A673 (cell line): ENCODE measurements at regions not wholly inside any gene's neighbourhood (a gene's known extent, or its start where the extent isn't known, plus 50 kb on each side); places are given as distances from the start of the nearest gene placed in this dataset.

Source experiments
- BruUV-seq: library from RNA; stranded (reverse); fragments of 400-500 nt; replicated peaks from 2 replicates; lab custom pipeline; 2021; lab: Mats Ljungman, UMichigan
- CTCF ChIA-PET: fragments of 300-600 bp; sonication (Branson Sonifier 250); formaldehyde crosslinking; loops from one replicate; lab custom pipeline; 2022; ENCODE audit warnings: antibody characterized with exemption; lab: Charles Lee
- POLR2A ChIA-PET: fragments of 300-600 bp; sonication (Branson Sonifier 250); formaldehyde crosslinking; loops from one replicate; lab custom pipeline; 2022; ENCODE audit warnings: antibody characterized with exemption; ENCODE audit not compliant: low non-redundant PET; lab: Charles Lee
- DNase-seq: peaks from one replicate; pipeline ENCODE4 v3.0.0-alpha.2; 2015; ENCODE audit warnings: low spot score
- H3K27ac ChIP-seq: fragments of 200-600 bp; sonication (generic); 2 replicates; pipeline ENCODE4 v1.5.1; 2016; ENCODE audit warnings: mixed run types, low read depth, mild to moderate bottlenecking, mixed read lengths, antibody characterized with exemption, low read length; ENCODE audit not compliant: poor library complexity, severe bottlenecking
- H3K27me3 ChIP-seq: fragments of 200-600 bp; sonication (generic); replicated peaks from 2 replicates; pipeline ENCODE4 v1.6.1; 2017; ENCODE audit warnings: mixed run types, low read depth, mild to moderate bottlenecking, mixed read lengths, antibody characterized with exemption, low read length; ENCODE audit not compliant: insufficient read depth, poor library complexity
- H3K36me3 ChIP-seq: fragments of 200-600 bp; sonication (generic); 2 replicates; pipeline ENCODE4 v1.6.1; 2016; ENCODE audit warnings: mixed run types, mild to moderate bottlenecking, mixed read lengths, antibody characterized with exemption, low read length; ENCODE audit not compliant: insufficient read depth, poor library complexity, severe bottlenecking
- H3K4me1 ChIP-seq: fragments of 200-600 bp; sonication (generic); 2 replicates; pipeline ENCODE4 v1.6.1; 2017; ENCODE audit warnings: mixed run types, mild to moderate bottlenecking, mixed read lengths, antibody characterized with exemption, low read length; ENCODE audit not compliant: insufficient read depth, poor library complexity, severe bottlenecking
- H3K4me3 ChIP-seq: fragments of 200-600 bp; sonication (generic); 2 replicates; pipeline ENCODE4 v1.5.1; 2016; ENCODE audit warnings: low read depth, mixed run types, mild to moderate bottlenecking, mixed read lengths, low read length; ENCODE audit not compliant: poor library complexity, severe bottlenecking
- H3K9me3 ChIP-seq: fragments of 200-600 bp; sonication (generic); 2 replicates; pipeline ENCODE4 v1.6.1; 2016; ENCODE audit warnings: mixed run types, low read depth, mild to moderate bottlenecking, mixed read lengths, antibody characterized with exemption, low read length; ENCODE audit not compliant: poor library complexity, severe bottlenecking
- CTCF ChIP-seq: fragments of 300-800, 200-600 bp; sonication (generic); conservative IDR thresholded peaks from 2 replicates; pipeline ENCODE4 v1.5.1; 2017; ENCODE audit warnings: low read depth, mild to moderate bottlenecking, antibody characterized with exemption, low read length, moderate library complexity, mixed read lengths
- EZH2 ChIP-seq: fragments of 200-600 bp; sonication (generic); IDR thresholded peaks from 2 replicates; pipeline ENCODE4 v1.6.1; 2017; ENCODE audit warnings: borderline replicate concordance, low read depth, mild to moderate bottlenecking, mixed read lengths, antibody characterized with exemption, low read length; ENCODE audit not compliant: poor library complexity, severe bottlenecking
- intact Hi-C: fragments of 100-400 bp; cut with micrococcal nuclease; formaldehyde crosslinking; loops from one replicate; pipeline ENCODE4 v1.10.0; 2022; ENCODE audit not compliant: unreplicated experiment

- Histone ChIP-seq H3K4me1 (no peaks in the 10 kb centered on the region), H3K9me3 (no peaks in the 10 kb centered on the region), H3K36me3 (no peaks in the 10 kb centered on the region), H3K4me3 (no peak overlapping the region), H3K27ac (no peak overlapping the region), H3K27me3 (no peaks in the 10 kb centered on the region)
- intact Hi-C loops: no loop called here
- ChIA-PET CTCF (no interaction called here), POLR2A (no interaction called here)
- TF ChIP-seq CTCF: no peak
- no TSS peak for BruUV-seq
- no peak for DNase-seq
Measured at GRCh38 chr3:117263745-117264144, 554.2 kb downstream of the TUSC7 start.

GRCh38 chr3:117264204-117264994, 554.8 kb downstream of the TUSC7 start:
- Histone ChIP-seq H3K4me3 (no peak overlapping the region), H3K27ac (no peak overlapping the region), H3K27me3 (no peaks in the 10 kb centered on the region), H3K9me3 (no peaks in the 10 kb centered on the region), H3K36me3 (no peaks in the 10 kb centered on the region), H3K4me1 (no peaks in the 10 kb centered on the region)
- intact Hi-C loops: no loop called here
- CTCF ChIA-PET: no interaction called here
- TF ChIP-seq EZH2 (no peak), CTCF (no peak)
- DNase-seq: no peak
- no TSS peak for BruUV-seq
- POLR2A ChIA-PET: no interaction called here

GRCh38 chr3:117266806-117267205, 557.2 kb downstream of the TUSC7 start:
- intact Hi-C loops: no loop called here
- Histone ChIP-seq H3K9me3 (no peaks in the 10 kb centered on the region), H3K4me1 (no peaks in the 10 kb centered on the region), H3K27ac (no peak overlapping the region), H3K27me3 (no peaks in the 10 kb centered on the region), H3K36me3 (no peaks in the 10 kb centered on the region), H3K4me3 (no peak overlapping the region)
- BruUV-seq: no TSS peak
- no peak for DNase-seq
- CTCF ChIA-PET: no interaction called here
- POLR2A ChIA-PET: no interaction called here
- no peak for TF ChIP-seq CTCF
- TF ChIP-seq EZH2: no peak
